CD8-positive, alpha-beta memory T cell (primary cell): ENCODE measurements at regions not wholly inside any gene's neighbourhood (a gene's known extent, or its start where the extent isn't known, plus 50 kb on each side); places are given as distances from the start of the nearest gene placed in this dataset.
A peak's percentile ranks its signal among the peaks of the same experiment; 100 is the strongest.

Source experiments
- CTCF ChIA-PET: fragments of 350-600 bp; sonication (Branson Sonifier 250); formaldehyde crosslinking; loops from one replicate; lab custom pipeline; 2021; ENCODE audit warnings: antibody characterized with exemption; lab: Charles Lee
- POLR2A ChIA-PET: fragments of 350-600 bp; sonication (Branson Sonifier 250); formaldehyde crosslinking; loops from one replicate; lab custom pipeline; 2021; ENCODE audit warnings: antibody characterized with exemption; lab: Charles Lee
- DNase-seq, 5 donors: peaks; one replicate each; pipeline versions ENCODE4 v3.0.0 to v3.0.0-alpha.2; 2020 to 2022; ENCODE audit warnings: mixed read lengths in 1 of 5
- H3K27ac ChIP-seq: one replicate; pipeline ENCODE4 v1.7.0; 2013; ENCODE audit warnings: low read depth, mild to moderate bottlenecking, low read length, moderate library complexity
- H3K27me3 ChIP-seq: 2 replicates; pipeline ENCODE4 v1.7.0; 2013; ENCODE audit warnings: low read length, mild to moderate bottlenecking; ENCODE audit not compliant: insufficient read depth, poor library complexity, severe bottlenecking
- H3K36me3 ChIP-seq: 2 replicates; pipeline ENCODE4 v1.7.0; 2013; ENCODE audit warnings: mild to moderate bottlenecking, low read length, moderate library complexity; ENCODE audit not compliant: insufficient read depth
- H3K4me1 ChIP-seq: 2 replicates; pipeline ENCODE4 v1.7.0; 2013; ENCODE audit warnings: mild to moderate bottlenecking, low read length, moderate library complexity; ENCODE audit not compliant: insufficient read depth
- H3K4me3 ChIP-seq: 2 replicates; pipeline ENCODE4 v1.7.0; 2013; ENCODE audit warnings: mild to moderate bottlenecking, low read length
- H3K9me3 ChIP-seq: 2 replicates; pipeline ENCODE4 v1.7.0; 2013; ENCODE audit warnings: mild to moderate bottlenecking, low read length
- H3K27ac Mint-ChIP-seq, 8 donors: one replicate each; pipeline ENCODE4 v1.8.0; 2020 to 2021; ENCODE audit warnings: mixed read lengths in 8 of 8, mild to moderate bottlenecking in 6 of 8, inconsistent platforms in 3 of 8, moderate library complexity in 3 of 8
- H3K27me3 Mint-ChIP-seq, 2 donors: one replicate each; pipeline ENCODE4 v1.8.0; 2020 to 2021; ENCODE audit warnings: mixed read lengths in 2 of 2, mild to moderate bottlenecking in 1 of 2, moderate library complexity in 1 of 2
- H3K36me3 Mint-ChIP-seq, 3 donors: one replicate each; pipeline ENCODE4 v1.8.0; 2020 to 2021; ENCODE audit warnings: mixed read lengths in 3 of 3, inconsistent platforms in 1 of 3, mild to moderate bottlenecking in 1 of 3
- H3K4me1 Mint-ChIP-seq, 3 donors: one replicate each; pipeline ENCODE4 v1.8.0; 2020 to 2021; ENCODE audit warnings: mixed read lengths in 3 of 3, inconsistent platforms in 1 of 3, mild to moderate bottlenecking in 1 of 3
- H3K4me3 Mint-ChIP-seq, 7 donors: one replicate each; pipeline ENCODE4 v1.8.0; 2020 to 2021; ENCODE audit warnings: mixed read lengths in 7 of 7, mild to moderate bottlenecking in 6 of 7, moderate library complexity in 4 of 7, inconsistent platforms in 2 of 7
- H3K9me3 Mint-ChIP-seq, 5 donors: one replicate each; pipeline ENCODE4 v1.8.0; 2020 to 2022; ENCODE audit warnings: mixed read lengths in 5 of 5, mild to moderate bottlenecking in 3 of 5, moderate library complexity in 2 of 5, inconsistent platforms in 1 of 5

DNA sequence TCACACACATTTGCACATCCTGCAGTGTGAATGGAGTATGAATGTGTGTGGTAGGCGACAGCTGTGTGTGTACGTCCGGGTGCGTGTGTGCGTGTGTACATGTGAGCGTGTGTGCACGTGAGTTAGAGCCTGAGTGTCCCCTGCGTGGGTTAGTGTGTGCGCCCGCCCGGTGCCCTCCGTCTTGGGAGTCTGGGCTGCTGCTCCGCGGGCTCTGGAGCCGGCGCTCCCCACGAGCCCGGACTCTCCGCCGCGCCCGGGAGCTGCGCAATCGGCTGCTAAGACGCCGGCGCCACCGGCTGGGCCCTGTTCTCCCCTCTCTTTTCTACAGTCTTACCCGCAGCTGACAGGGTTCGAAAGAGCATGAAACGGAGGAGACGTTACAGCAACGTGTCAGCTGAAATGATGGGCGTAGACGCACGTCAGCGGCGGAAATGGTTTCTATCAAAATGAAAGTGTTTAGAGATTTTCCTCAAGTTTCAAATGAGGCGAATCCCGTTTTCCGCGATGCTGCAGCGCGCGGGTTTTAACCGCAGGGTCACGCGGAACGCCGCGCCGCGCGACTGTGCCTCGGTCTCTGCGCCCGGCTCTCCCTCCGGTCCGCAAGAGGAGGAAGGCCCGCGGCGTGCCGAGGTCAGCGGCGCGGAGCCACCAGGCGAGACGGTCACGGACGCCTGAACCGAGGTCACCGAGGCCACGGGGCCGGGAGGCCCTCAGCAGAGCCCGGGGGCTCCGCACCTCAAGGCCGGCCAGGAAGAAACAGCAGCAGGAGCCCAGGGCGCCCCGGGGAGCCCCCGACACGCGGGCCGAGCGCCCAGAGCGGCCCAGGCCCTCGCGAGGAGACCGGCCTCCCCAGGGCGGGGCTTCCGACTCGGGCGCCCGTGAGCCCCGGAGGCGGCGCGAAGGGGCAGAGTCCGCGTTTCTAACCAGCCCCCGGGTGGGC, 95.3 kb upstream of the BHLHE23 start:
- no peaks in the 10 kb centered on the region for H3K36me3 ChIP-seq
- H3K27me3 ChIP-seq, result no peaks in the 10 kb centered on the region
- peak; percentile 30 to 79 (median 73) for DNase-seq
- Mint-ChIP-seq H3K4me1 (peaks cover 2 to 8% (median 7%) of the 10 kb centered on the region in 3 donors), H3K27me3 (peaks cover 0 to 5% of the 10 kb centered on the region in 2 donors), H3K4me3 (peak overlapping the region; percentile 89 to 95 (median 89)), H3K36me3 (peaks cover 0 to 9% (median 0%) of the 10 kb centered on the region in 3 donors), H3K9me3 (peaks cover 0 to 3% (median 0%) of the 10 kb centered on the region in 5 donors), H3K27ac (peak overlapping the region; percentile 92 to 97 (median 94))
- no peaks in the 10 kb centered on the region for H3K4me1 ChIP-seq
- ChIA-PET CTCF (interaction anchor here (0.8 kb wide), 1 partner anchor 801 kb away, joined by 3 read pairs; no protein-coding TSS in a partner anchor), POLR2A (no interaction called here)
- peak overlapping the region; percentile 82 for H3K4me3 ChIP-seq
- peak overlapping the region; percentile 87 for H3K27ac ChIP-seq
- no peaks in the 10 kb centered on the region for H3K9me3 ChIP-seq

DNA sequence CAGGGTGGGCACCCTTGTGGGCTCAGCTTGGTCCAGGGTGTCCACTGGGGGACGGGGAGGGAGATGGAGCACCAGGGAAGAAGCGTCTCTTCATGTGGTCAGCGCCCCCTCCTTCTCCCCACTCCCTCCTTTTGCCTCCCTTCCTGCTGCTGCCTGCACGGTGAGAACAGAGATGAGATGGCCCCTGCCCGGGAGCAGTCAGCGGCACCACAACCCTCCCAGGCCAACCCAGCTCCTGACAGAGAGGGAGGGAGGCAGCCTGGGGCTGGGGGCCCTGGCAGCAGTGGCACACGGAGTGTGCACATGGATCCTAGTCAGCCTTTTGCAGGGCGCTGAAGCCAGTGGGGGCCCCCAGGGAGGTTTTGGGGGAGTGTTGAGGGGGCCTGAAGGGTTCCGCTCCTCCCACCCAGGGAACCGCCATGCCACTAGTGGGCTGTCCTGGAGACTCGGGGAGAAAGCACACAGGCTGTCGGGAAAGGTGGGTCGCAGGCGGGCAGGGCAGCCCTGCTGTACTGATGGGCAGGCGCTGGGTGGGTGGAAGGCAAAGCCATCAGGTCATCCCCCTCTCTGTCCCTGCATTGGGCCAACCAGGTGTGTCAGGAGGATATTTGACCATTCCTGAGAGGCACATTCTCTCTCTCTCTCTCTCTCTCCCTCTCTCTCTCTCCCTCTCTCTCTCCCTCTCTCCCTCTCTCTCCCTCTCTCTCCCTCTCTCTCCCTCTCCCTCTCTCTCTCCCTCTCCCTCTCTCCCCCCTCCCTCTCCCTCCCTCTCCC, 94.3 kb upstream of the BHLHE23 start:
- H3K27me3 ChIP-seq, result no peaks in the 10 kb centered on the region
- Mint-ChIP-seq H3K27ac (peak overlapping the region in 7 of 8 donors; percentile 75 to 96 (median 93)), H3K9me3 (peaks cover 0 to 3% (median 0%) of the 10 kb centered on the region in 5 donors), H3K4me3 (peak overlapping the region in 6 of 7 donors; percentile 9 to 95 (median 89)), H3K4me1 (peaks cover 2 to 8% (median 7%) of the 10 kb centered on the region in 3 donors), H3K36me3 (peaks cover 0 to 9% (median 0%) of the 10 kb centered on the region in 3 donors), H3K27me3 (peaks cover 0 to 5% of the 10 kb centered on the region in 2 donors)
- ChIA-PET CTCF (no interaction called here), POLR2A (no interaction called here)
- peak overlapping the region; percentile 82 for H3K4me3 ChIP-seq
- H3K9me3 ChIP-seq, result no peaks in the 10 kb centered on the region
- H3K27ac ChIP-seq, result no peak overlapping the region
- no peaks in the 10 kb centered on the region for H3K36me3 ChIP-seq
- peak in 2 of 5 donors; percentile 19 to 50 for DNase-seq
- no peaks in the 10 kb centered on the region for H3K4me1 ChIP-seq

DNA sequence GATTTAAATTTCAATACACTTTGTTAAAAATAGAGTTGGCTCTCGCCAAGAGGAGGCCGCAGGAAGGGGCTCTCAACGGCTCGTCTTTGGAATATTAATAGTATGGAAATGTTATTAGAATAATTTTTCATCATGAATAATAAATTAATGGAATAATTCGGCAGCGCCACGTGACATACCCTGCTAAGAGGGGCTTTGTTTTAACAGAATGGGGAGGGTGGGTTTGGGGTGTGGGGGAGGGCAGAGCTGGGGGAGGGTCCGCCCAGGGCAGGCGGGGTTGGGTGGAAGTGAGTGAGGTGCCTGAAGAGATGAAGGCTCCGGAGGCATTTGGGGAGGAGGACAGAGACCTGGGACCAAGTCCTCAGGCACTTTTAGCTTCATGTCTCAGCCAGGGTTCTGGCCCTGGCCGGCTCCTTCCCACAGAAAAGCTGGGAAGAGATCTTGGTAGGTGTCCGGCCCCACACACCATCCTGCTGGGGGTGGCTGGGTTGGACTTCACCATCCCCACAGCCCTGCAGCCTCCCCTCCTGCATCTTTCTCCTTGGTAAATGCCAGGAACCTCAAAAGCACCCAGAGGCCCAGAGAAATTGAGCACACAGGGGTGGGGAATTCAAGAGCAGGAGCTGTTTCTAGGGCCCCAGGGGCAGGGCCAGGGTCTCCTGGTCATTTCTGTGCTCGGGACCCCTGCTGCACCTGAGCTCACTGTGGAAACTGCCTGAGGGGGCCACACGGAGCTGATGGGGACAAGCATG, 93.6 kb upstream of the BHLHE23 start:
- Mint-ChIP-seq H3K36me3 (peaks cover 0 to 9% (median 0%) of the 10 kb centered on the region in 3 donors), H3K27me3 (peaks cover under 1 to 5% of the 10 kb centered on the region in 2 donors), H3K4me3 (peak overlapping the region in 2 of 7 donors; percentile 15 to 56), H3K4me1 (peaks cover 2 to 8% (median 7%) of the 10 kb centered on the region in 3 donors), H3K27ac (peak overlapping the region in 2 of 8 donors; percentile 54 to 75), H3K9me3 (peaks cover 0 to 3% (median 0%) of the 10 kb centered on the region in 5 donors)
- H3K9me3 ChIP-seq, result no peaks in the 10 kb centered on the region
- ChIA-PET POLR2A (no interaction called here), CTCF (no interaction called here)
- H3K27me3 ChIP-seq, result no peaks in the 10 kb centered on the region
- no peaks in the 10 kb centered on the region for H3K36me3 ChIP-seq
- no peak overlapping the region for H3K27ac ChIP-seq
- DNase-seq, result peak in 1 of 5 donors; percentile 37
- H3K4me1 ChIP-seq, result no peaks in the 10 kb centered on the region
- H3K4me3 ChIP-seq, result no peak overlapping the region

DNA sequence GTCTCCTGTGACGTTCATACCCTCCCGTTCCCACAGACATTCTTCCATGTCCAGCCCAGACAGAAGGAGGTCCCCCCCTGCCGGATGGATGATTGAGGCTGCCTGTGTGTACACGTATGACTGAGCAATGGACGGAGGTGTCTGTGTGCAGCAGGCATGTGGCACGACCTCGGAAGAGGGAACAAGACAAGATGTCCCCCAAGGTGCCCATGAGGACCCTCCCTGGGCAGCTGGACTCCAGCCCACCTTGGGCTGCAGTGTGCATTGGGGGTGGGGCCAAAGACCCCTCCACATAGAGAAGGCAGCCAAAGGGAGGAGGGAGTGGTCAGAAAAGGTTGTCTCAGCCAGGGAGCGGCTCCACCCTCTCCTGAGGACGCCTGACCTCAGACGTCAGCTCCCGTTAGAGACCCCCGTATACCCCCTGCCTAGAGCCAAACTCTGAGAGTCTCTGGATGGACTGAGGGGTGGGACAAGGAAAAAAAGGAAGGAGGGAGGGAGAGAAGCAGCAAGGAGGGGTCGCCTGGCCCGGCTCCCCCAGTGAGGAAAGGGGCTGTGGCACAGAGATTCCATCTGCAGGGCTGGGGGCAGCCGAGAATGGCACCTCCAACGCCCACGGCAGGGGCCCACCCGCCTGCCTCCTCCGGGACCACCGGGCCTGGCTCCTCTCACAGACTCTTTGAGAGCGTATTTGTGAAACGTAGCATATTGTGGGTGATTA, 92.9 kb upstream of the BHLHE23 start:
- Mint-ChIP-seq H3K9me3 (peaks cover 0 to 3% (median 0%) of the 10 kb centered on the region in 5 donors), H3K4me3 (no peak overlapping the region), H3K4me1 (peaks cover 2 to 8% (median 7%) of the 10 kb centered on the region in 3 donors), H3K27me3 (peaks cover 5 to 7% of the 10 kb centered on the region in 2 donors), H3K36me3 (peaks cover 0 to 9% (median 0%) of the 10 kb centered on the region in 3 donors), H3K27ac (no peak overlapping the region)
- CTCF ChIA-PET, result no interaction called here
- no peak overlapping the region for H3K4me3 ChIP-seq
- no peaks in the 10 kb centered on the region for H3K4me1 ChIP-seq
- peak in 1 of 5 donors; percentile 37 for DNase-seq
- H3K27me3 ChIP-seq, result no peaks in the 10 kb centered on the region
- H3K9me3 ChIP-seq, result no peaks in the 10 kb centered on the region
- POLR2A ChIA-PET, result no interaction called here
- no peaks in the 10 kb centered on the region for H3K36me3 ChIP-seq
- H3K27ac ChIP-seq, result no peak overlapping the region

DNA sequence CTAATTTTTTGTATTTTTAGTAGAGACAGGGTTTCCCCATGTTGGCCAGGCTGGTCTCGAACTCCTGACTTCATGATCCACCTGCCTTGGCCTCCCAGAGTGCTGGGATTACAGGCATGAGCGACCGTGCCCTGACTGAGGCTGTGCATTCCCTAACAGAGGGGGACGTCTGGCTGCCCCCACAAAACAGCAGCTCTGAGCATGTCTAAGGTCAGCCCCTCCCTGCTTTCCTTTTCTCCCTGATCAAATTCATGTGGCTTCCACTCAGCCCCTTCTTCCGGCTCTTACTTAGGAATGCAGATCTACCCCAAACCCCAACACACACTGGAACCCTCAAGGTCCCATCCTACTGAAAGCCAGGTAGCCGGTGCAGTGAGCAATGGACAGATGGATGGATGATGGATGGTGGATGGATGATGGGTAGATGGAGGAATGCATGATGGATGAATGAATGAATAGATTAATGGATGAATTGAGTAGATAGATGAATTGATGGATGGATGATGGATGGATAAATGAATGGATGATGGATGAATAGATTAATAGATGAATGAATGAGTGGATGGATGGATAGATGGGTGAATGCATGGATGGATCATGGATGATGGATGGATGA, 91.5 kb upstream of the BHLHE23 start:
- no peaks in the 10 kb centered on the region for H3K27me3 ChIP-seq
- H3K4me1 ChIP-seq, result no peaks in the 10 kb centered on the region
- ChIA-PET POLR2A (no interaction called here), CTCF (no interaction called here)
- Mint-ChIP-seq H3K4me3 (no peak overlapping the region), H3K36me3 (peaks cover 0 to 9% (median 0%) of the 10 kb centered on the region in 3 donors), H3K27me3 (peaks cover 5 to 10% of the 10 kb centered on the region in 2 donors), H3K4me1 (peaks cover 2 to 8% (median 7%) of the 10 kb centered on the region in 3 donors), H3K27ac (no peak overlapping the region), H3K9me3 (peaks cover 0 to 3% (median 0%) of the 10 kb centered on the region in 5 donors)
- no peak overlapping the region for H3K4me3 ChIP-seq
- no peaks in the 10 kb centered on the region for H3K36me3 ChIP-seq
- H3K9me3 ChIP-seq, result no peaks in the 10 kb centered on the region
- H3K27ac ChIP-seq, result no peak overlapping the region
- DNase-seq, result peak in 1 of 5 donors; percentile 12

DNA sequence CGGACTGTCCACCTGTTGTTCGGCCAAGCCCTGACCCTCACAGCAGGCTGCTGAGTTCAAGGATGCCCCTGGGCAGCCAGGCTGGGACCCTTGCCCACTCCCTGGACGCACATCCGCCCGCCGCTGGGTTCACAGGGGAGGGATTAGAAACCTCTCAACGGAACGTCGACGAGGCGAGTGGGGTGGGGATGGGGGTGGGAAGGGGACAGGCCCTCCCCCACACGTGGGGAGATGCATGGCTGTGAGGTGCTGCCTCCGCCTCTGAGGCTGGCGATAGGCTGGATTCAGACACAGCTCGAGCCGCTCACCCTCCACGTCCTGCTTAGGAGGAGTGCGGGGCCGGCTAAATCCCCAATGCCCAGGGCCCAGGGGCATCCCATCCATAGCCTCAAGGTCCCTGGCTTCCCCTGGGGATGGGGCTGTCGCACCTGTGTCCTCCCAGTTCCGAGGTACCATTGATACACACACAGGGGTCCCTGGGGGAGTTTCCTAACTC, 90.6 kb upstream of the BHLHE23 start:
- Histone ChIP-seq H3K9me3 (no peaks in the 10 kb centered on the region), H3K4me1 (no peaks in the 10 kb centered on the region), H3K27ac (no peak overlapping the region), H3K36me3 (no peaks in the 10 kb centered on the region), H3K4me3 (no peak overlapping the region), H3K27me3 (peaks cover 5% of the 10 kb centered on the region)
- POLR2A ChIA-PET, result no interaction called here
- H3K4me3 Mint-ChIP-seq, result no peak overlapping the region
- CTCF ChIA-PET, result no interaction called here
- peaks cover 2 to 7% (median 5%) of the 10 kb centered on the region in 3 donors for H3K4me1 Mint-ChIP-seq
- H3K27ac Mint-ChIP-seq, result no peak overlapping the region
- H3K9me3 Mint-ChIP-seq, result peaks cover 0 to 3% (median 0%) of the 10 kb centered on the region in 5 donors
- H3K27me3 Mint-ChIP-seq, result peaks cover 5 to 14% of the 10 kb centered on the region in 2 donors
- peak in 1 of 5 donors; percentile 39 for DNase-seq
- peaks cover 0 to 6% (median 0%) of the 10 kb centered on the region in 3 donors for H3K36me3 Mint-ChIP-seq
